ENCODE measurements at regions not wholly inside any gene's neighbourhood (a gene's known extent, or its start where the extent isn't known, plus 50 kb on each side); places are given as distances from the start of the nearest gene placed in this dataset.

DNA sequence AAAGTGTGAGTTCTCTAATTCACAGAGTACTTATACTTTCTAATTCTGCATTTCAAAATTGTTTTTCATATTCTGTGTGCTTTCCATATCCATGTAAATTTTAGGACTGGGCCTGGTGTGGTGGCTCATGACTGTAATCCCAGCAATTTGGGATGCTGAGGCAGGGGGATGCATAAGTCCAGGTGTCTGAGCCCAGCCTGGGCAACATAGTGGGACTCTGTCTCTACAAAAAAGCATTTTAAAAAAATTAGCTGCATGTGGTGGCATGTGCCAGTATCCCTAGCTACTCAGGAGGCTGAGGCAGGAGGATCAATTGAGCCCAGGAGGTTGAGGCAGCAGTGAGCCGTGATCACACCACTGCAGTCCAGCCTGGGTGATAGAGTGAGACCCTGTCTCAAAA is 382.6 kb upstream of the AKR1E2 start:
- H3K4me1 ChIP-seq (ENCODE audit: insufficient read depth, low read length): no peaks in the 10 kb centered on the region
- H3K36me3 ChIP-seq (ENCODE audit: insufficient read depth, low read depth, low read length): no peaks in the 10 kb centered on the region
- H3K27ac ChIP-seq (ENCODE audit: low read length): no peak overlapping the region
- no peak overlapping the region for H3K9ac ChIP-seq (ENCODE audit: low read depth, low read length)
- no peaks in the 10 kb centered on the region for H3K27me3 ChIP-seq (ENCODE audit: insufficient read depth, low read length)
- peaks cover 5% of the 10 kb centered on the region; the same call in 1 of the 2 replicates for H3K9me3 ChIP-seq (ENCODE audit: insufficient read depth, low read depth, low read length)
- no peak overlapping the region for H3K4me3 ChIP-seq (ENCODE audit: low read length)

DNA sequence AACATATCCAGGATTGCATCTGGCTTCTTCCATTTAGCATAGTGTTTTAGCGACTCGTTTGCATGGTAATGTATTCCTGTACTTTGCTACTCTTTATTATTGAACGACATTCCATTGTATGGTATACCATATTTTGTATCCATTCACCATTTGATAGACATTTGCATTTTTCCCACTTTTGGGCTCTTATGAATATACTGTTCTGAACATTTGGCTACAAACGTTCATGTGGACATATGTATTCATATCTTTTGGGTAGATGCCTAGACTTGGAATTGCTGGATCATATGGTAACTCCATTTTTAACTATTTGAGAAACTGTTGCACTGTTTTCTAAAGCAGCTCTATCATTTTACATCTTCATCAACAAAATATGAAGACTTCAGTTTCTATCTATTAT is 383.7 kb upstream of the AKR1E2 start:
- no peak overlapping the region for H3K4me3 ChIP-seq (ENCODE audit: low read length)
- no peaks in the 10 kb centered on the region for H3K27me3 ChIP-seq (ENCODE audit: insufficient read depth, low read length)
- no peak overlapping the region for H3K27ac ChIP-seq (ENCODE audit: low read length)
- H3K36me3 ChIP-seq (ENCODE audit: insufficient read depth, low read depth, low read length): no peaks in the 10 kb centered on the region
- no peak overlapping the region for H3K9ac ChIP-seq (ENCODE audit: low read depth, low read length)
- H3K9me3 ChIP-seq (ENCODE audit: insufficient read depth, low read depth, low read length): peaks cover 5% of the 10 kb centered on the region; the same call in 1 of the 2 replicates
- no peaks in the 10 kb centered on the region for H3K4me1 ChIP-seq (ENCODE audit: insufficient read depth, low read length)

DNA sequence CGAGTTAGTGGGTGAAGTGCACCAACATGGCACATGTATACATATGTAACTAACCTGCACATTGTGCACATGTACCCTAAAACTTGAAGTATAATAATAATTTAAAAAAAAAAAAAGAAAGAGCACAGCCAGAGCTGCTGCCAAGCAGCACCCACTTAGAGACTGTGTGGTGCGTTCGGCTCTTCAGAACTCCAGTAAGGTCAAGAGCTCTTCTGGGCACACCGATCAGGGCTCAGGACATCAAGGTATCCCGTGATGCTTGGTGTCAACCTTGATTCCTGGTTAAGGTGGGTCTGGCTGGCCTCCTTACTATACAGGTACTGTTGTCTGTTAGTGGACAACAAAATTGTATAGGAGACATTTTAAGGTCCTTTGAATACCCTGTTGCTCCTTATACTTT is 385.7 kb upstream of the AKR1E2 start:
- H3K4me1 ChIP-seq (ENCODE audit: insufficient read depth, low read length): no peaks in the 10 kb centered on the region
- H3K36me3 ChIP-seq (ENCODE audit: insufficient read depth, low read depth, low read length): no peaks in the 10 kb centered on the region
- H3K9me3 ChIP-seq (ENCODE audit: insufficient read depth, low read depth, low read length): peaks cover 5% of the 10 kb centered on the region; the same call in 1 of the 2 replicates
- H3K4me3 ChIP-seq (ENCODE audit: low read length): no peak overlapping the region
- H3K27me3 ChIP-seq (ENCODE audit: insufficient read depth, low read length): no peaks in the 10 kb centered on the region
- H3K27ac ChIP-seq (ENCODE audit: low read length): no peak overlapping the region
- no peak overlapping the region for H3K9ac ChIP-seq (ENCODE audit: low read depth, low read length)

DNA sequence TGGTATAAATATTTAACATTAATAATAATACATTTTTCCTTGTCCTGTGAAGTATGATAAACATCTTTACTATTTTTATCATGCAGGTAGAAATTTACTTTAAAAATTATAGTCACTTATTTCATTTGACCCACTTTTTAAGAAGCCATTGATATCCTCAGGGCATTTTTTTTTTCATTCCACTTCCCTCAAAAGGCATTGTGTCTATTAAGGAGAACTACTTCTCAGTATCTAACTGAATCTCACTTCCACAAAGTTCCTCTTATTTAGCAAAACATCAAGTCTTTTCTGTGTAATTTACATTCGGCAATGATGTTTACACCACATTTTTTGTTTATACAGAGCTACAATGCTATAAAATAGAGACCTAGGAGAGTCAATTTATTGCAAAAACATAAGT is 388.2 kb upstream of the AKR1E2 start:
- H3K27ac ChIP-seq (ENCODE audit: low read length): no peak overlapping the region
- no peak overlapping the region for H3K4me3 ChIP-seq (ENCODE audit: low read length)
- no peaks in the 10 kb centered on the region for H3K27me3 ChIP-seq (ENCODE audit: insufficient read depth, low read length)
- no peak overlapping the region for H3K9ac ChIP-seq (ENCODE audit: low read depth, low read length)
- no peaks in the 10 kb centered on the region for H3K9me3 ChIP-seq (ENCODE audit: insufficient read depth, low read depth, low read length)
- H3K4me1 ChIP-seq (ENCODE audit: insufficient read depth, low read length): no peaks in the 10 kb centered on the region
- no peaks in the 10 kb centered on the region for H3K36me3 ChIP-seq (ENCODE audit: insufficient read depth, low read depth, low read length)

DNA sequence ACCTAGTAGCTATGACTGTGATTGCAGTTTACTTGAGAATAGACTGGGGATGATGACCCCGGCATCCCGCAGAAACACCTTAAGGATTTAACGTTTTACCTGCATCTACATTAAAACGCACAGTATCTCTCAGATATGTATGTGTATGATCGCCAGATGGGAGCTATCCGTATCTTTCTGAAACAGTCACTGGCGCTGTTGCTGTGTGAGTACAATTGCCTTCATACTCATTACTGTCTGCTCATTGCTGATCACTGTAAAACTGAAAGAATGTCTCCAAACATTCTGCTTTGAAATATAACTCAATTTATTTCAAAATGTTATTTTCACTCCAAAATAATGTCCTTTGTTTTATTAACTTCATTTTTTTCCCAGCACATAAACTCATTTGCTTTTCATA is 388.9 kb upstream of the AKR1E2 start:
- no peaks in the 10 kb centered on the region for H3K4me1 ChIP-seq (ENCODE audit: insufficient read depth, low read length)
- no peaks in the 10 kb centered on the region for H3K36me3 ChIP-seq (ENCODE audit: insufficient read depth, low read depth, low read length)
- no peaks in the 10 kb centered on the region for H3K27me3 ChIP-seq (ENCODE audit: insufficient read depth, low read length)
- no peak overlapping the region for H3K4me3 ChIP-seq (ENCODE audit: low read length)
- no peak overlapping the region for H3K27ac ChIP-seq (ENCODE audit: low read length)
- H3K9me3 ChIP-seq (ENCODE audit: insufficient read depth, low read depth, low read length): no peaks in the 10 kb centered on the region
- H3K9ac ChIP-seq (ENCODE audit: low read depth, low read length): no peak overlapping the region

DNA sequence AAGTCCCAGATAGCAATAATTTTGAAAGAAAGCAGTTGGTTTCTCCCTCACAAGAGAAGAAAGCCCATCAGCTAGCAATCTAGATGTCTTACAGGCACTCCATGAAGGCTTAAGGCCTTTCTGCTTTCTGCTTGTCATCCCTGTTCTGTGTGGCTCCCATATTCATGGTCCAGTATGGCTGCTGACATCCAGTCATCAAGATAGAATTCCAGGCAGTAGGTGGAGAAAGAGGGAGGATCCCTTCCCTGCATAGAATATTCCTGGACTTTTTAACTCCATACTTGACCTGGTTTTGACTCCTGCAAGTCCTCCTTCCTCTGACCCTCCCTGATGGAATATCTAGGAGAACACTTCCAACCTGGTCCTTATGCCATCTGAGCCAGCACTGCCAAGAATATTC is 389.9 kb upstream of the AKR1E2 start:
- Histone ChIP-seq H3K9ac (ENCODE audit: low read depth, low read length) (no peak overlapping the region), H3K36me3 (ENCODE audit: insufficient read depth, low read depth, low read length) (no peaks in the 10 kb centered on the region), H3K4me1 (ENCODE audit: insufficient read depth, low read length) (no peaks in the 10 kb centered on the region), H3K27me3 (ENCODE audit: insufficient read depth, low read length) (no peaks in the 10 kb centered on the region), H3K27ac (ENCODE audit: low read length) (no peak overlapping the region), H3K4me3 (ENCODE audit: low read length) (no peak overlapping the region), H3K9me3 (ENCODE audit: insufficient read depth, low read depth, low read length) (no peaks in the 10 kb centered on the region)

DNA sequence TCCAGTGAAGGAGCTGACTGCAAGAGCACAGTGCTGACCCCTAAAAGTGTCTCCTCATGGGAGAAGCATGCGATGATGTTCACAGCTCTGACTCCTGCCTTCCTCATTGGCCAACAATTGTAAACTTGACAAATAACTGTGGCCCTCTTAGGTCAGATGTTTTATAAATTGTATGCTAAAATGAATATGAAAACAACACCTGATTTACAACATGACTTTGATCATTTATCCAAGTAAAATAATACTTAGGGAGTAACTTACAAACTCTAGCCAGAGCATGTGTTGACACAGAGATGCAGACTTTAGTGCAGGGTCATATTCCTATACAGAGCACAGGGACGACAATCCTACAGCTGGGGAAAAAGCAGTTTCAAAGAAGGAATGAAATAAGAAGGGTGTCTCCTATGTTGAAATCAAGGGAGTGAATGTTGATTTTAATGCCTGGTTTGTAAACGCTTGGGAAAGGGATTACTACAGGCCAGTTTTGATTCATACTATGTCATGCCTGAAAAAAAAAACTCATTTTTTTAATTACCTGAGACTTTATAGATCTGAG is 391.4 kb upstream of the AKR1E2 start:
- H3K36me3 ChIP-seq (ENCODE audit: insufficient read depth, low read depth, low read length): no peaks in the 10 kb centered on the region
- H3K9ac ChIP-seq (ENCODE audit: low read depth, low read length): no peak overlapping the region
- no peaks in the 10 kb centered on the region for H3K9me3 ChIP-seq (ENCODE audit: insufficient read depth, low read depth, low read length)
- no peaks in the 10 kb centered on the region for H3K27me3 ChIP-seq (ENCODE audit: insufficient read depth, low read length)
- H3K4me3 ChIP-seq (ENCODE audit: low read length): no peak overlapping the region
- no peak overlapping the region for H3K27ac ChIP-seq (ENCODE audit: low read length)
- no peaks in the 10 kb centered on the region for H3K4me1 ChIP-seq (ENCODE audit: insufficient read depth, low read length)

DNA sequence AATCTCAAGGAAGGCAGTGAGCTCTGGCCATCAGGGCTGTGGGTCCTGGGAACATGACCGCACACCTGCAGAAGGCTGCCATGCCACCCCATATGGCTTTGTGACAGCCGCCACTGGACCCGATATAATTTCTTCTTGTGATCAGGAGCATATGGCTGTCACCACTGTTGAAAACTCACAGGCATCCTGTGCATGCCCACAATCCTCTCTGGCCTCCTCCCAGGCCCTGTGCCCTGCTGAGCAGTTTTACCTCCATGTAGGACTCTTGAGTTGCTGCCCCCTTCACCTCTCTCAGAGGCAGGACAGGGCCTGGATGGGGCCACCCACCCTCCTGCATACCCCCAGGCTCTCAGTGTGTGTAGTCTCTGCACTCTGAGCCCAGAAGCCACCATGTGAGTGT is 391.9 kb upstream of the AKR1E2 start:
- Histone ChIP-seq H3K9me3 (ENCODE audit: insufficient read depth, low read depth, low read length) (no peaks in the 10 kb centered on the region), H3K9ac (ENCODE audit: low read depth, low read length) (no peak overlapping the region), H3K36me3 (ENCODE audit: insufficient read depth, low read depth, low read length) (no peaks in the 10 kb centered on the region), H3K27me3 (ENCODE audit: insufficient read depth, low read length) (no peaks in the 10 kb centered on the region), H3K4me1 (ENCODE audit: insufficient read depth, low read length) (no peaks in the 10 kb centered on the region), H3K27ac (ENCODE audit: low read length) (no peak overlapping the region), H3K4me3 (ENCODE audit: low read length) (no peak overlapping the region)

DNA sequence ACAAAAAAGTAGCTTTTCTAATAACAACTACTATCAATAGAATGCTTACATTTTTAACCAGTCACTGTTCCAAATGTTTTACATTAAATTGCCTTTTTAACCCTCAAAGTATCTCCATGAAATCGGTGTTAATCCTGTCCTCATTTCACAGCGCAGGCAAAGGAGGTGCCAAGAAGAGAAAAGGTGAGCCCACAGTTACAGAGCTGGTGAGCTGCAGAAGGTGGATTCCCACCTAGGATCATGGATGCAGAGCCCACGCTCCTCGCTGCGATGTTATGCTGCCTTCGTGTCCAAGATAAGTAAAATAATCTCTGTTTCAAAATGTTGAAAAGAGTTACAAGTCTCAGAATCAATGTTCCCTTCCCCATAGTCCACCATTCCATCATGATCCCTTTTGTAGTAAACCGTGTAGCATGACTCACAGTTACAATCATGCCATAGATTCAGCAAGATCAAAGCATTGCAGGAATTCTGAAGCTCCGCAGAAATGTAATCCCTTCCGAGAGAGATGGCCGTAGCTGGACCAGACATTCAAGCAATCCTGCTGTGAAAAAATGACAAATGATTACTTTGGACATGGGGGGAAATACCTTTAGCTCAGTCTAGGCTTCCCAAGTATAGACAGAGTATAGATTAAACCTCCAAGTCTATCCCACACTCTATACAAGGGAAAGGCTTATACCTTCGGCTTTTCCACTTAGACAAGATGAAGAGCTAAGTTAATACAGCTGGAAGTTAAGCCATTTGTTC is 394.7 kb upstream of the AKR1E2 start:
- no peaks in the 10 kb centered on the region for H3K4me1 ChIP-seq (ENCODE audit: insufficient read depth, low read length)
- no peaks in the 10 kb centered on the region for H3K36me3 ChIP-seq (ENCODE audit: insufficient read depth, low read depth, low read length)
- no peak overlapping the region for H3K4me3 ChIP-seq (ENCODE audit: low read length)
- no peak overlapping the region for H3K9ac ChIP-seq (ENCODE audit: low read depth, low read length)
- no peaks in the 10 kb centered on the region for H3K9me3 ChIP-seq (ENCODE audit: insufficient read depth, low read depth, low read length)
- H3K27me3 ChIP-seq (ENCODE audit: insufficient read depth, low read length): no peaks in the 10 kb centered on the region
- H3K27ac ChIP-seq (ENCODE audit: low read length): no peak overlapping the region

DNA sequence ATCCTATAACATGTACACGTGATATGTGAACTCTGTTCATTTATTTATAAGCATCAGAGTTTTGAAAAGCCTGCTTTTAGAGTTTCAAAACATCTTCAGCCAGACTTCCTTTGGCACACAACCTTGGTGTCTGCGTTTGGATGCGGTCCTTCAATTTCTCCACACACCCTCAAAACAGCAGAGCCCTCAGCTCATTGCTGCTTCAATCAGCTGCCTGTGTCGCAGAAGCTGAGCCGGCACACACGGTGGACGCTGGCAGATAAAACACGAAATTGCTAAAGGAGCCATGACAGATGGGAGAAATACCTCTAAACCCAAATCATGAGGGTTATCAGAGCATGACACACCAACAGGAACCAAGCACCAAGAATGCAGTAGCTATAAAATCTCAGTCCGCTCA is 396.4 kb upstream of the AKR1E2 start:
- Histone ChIP-seq H3K4me1 (ENCODE audit: insufficient read depth, low read length) (no peaks in the 10 kb centered on the region), H3K27me3 (ENCODE audit: insufficient read depth, low read length) (no peaks in the 10 kb centered on the region), H3K4me3 (ENCODE audit: low read length) (no peak overlapping the region)

DNA sequence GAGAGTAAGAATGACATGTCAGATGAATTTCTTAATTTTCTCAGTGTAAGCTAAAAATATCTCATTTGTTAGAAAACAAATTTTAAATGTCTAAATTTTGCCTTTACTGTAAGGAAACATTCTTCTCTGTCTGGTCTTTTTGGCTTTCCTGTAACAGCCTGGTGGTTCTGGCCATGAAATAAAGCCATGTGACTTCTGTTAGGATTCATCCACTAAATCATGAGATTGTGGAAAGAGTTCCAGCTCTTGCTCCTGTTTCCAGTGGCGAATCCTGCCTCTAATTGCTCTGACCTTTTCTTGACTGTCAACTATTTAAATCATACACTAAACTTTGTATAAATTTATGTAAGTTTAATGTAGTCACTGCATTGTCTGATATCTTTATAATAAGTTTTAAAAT is 398.5 kb upstream of the AKR1E2 start:
- Histone ChIP-seq H3K4me1 (ENCODE audit: insufficient read depth, low read length) (no peaks in the 10 kb centered on the region), H3K36me3 (ENCODE audit: insufficient read depth, low read depth, low read length) (no peaks in the 10 kb centered on the region), H3K4me3 (ENCODE audit: low read length) (no peak overlapping the region), H3K9me3 (ENCODE audit: insufficient read depth, low read depth, low read length) (no peaks in the 10 kb centered on the region), H3K9ac (ENCODE audit: low read depth, low read length) (no peak overlapping the region), H3K27ac (ENCODE audit: low read length) (no peak overlapping the region), H3K27me3 (ENCODE audit: insufficient read depth, low read length) (no peaks in the 10 kb centered on the region)

More for the DNA sequence above, 396.4 kb upstream of the AKR1E2 start:
- Histone ChIP-seq H3K9ac (ENCODE audit: low read depth, low read length) (no peak overlapping the region), H3K9me3 (ENCODE audit: insufficient read depth, low read depth, low read length) (no peaks in the 10 kb centered on the region), H3K36me3 (ENCODE audit: insufficient read depth, low read depth, low read length) (no peaks in the 10 kb centered on the region), H3K27ac (ENCODE audit: low read length) (no peak overlapping the region)

DNA sequence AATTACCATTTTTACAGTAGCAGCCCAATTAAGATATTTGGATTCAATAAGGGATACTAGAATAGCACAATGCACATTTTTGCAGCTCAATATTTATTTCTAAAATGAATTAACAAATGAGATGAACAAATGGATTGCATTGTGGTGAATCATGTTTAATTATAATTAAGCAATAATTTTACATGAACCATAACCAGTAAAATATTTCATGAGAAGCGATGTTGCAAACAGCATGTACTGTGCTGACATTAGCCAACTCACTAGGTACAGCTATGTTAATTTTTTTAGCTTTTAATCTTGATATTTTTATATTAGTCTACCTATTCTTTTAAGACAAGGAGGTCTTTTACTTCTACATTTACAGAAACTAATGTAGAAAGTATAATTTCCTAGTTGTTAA is 399.1 kb upstream of the AKR1E2 start:
- Histone ChIP-seq H3K4me3 (ENCODE audit: low read length) (no peak overlapping the region), H3K4me1 (ENCODE audit: insufficient read depth, low read length) (no peaks in the 10 kb centered on the region), H3K36me3 (ENCODE audit: insufficient read depth, low read depth, low read length) (no peaks in the 10 kb centered on the region), H3K9ac (ENCODE audit: low read depth, low read length) (no peak overlapping the region), H3K27ac (ENCODE audit: low read length) (no peak overlapping the region), H3K27me3 (ENCODE audit: insufficient read depth, low read length) (no peaks in the 10 kb centered on the region), H3K9me3 (ENCODE audit: insufficient read depth, low read depth, low read length) (no peaks in the 10 kb centered on the region)
